ENCODE measurements at regions not wholly inside any gene's neighbourhood (a gene's known extent, or its start where the extent isn't known, plus 50 kb on each side); places are given as distances from the start of the nearest gene placed in this dataset.

DNA sequence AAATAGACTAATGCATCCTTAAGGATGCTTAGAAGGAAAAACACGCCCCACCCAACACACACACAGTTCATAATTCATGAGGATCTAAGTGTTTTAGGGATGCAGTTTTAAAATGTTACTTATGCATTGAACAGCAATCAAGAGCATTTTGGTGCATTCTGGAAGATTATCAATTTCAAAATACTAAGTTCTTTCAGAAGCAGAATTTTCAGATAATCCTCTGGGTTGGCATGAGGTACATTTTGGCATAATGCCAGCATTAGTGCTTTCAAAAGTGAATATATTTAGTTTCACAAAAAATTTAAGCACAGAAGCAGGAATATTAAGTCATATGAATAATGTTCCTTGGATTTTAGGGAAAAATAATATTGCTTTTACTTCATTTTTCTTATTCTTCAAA is 937.1 kb downstream of the REEP3 start:
- DNase-seq, result no peak

DNA sequence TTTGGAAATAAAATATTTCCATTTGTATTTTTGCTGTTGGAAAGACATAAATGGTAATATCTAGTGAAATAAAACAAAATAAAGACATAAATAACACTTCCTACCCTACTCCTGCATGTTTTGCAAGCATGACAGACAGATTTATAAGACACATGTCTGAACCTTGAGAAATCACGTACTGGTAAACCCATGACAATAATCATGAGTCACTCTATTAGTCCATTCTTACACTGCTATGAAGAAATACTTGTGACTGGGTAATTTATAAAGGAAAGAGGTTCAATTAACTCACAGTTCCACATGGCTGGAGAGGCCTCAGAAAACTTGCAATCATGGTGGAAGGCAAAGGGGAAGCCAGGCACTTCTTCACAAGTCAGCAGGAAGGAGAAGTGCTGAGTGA is 942.2 kb downstream of the REEP3 start:
- no peak for DNase-seq

DNA sequence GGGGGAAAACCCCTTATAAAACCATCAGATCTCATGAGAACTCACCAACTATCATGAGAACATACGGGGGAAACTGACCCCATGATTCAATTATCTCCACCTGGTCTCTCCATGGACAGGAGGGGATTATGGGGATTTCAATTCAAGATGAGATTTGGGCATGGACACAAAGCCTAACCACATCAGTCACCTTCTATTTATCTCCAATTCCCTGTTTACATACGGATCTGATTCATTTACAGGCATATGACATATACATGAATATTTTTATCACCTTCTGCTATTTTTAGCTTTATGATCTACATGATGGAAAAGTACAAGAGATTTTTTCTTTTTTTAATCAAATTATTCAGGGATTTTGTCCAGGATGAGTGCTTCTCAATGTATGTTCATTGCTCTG is 944.5 kb downstream of the REEP3 start:
- no peak for DNase-seq

DNA sequence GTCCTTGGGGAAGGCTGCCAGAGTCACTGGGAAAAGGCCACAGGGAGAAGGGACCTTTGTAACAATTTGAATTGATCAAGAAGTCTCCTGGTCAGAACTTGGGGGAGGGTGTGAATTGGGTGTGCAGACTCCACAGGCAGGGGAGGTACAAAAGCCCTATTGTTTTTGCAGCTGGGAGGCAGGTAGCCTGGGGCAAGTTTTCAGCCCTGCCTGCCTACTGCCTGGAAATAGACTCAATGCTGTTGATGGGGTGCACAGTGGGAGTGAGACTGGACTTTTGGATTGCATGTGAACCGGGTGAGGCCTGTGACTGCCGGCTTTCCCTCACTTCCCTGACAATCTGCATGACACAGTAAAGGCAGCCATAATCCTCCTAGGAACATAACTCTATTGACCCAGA is 947.0 kb downstream of the REEP3 start:
- DNase-seq, result no peak

DNA sequence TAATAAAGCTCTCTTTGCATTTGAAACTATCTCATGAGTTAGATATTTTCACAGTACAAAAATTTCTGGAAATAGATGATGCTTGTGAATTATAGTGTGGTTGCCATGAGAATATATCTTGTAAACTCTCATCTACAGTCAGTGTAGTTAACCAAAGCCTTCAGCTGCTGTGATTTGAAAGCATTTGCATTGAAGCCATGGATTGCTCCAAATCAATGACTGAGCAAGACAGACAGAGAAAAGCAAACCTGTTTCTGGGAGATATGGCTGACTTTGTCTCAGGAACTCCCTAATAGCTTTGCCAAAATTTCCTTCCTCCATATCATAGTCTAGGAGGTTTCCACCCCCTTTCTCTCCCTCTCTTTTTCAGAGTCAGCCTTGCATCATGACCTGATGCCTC is 955.3 kb downstream of the REEP3 start:
- no peak for DNase-seq

DNA sequence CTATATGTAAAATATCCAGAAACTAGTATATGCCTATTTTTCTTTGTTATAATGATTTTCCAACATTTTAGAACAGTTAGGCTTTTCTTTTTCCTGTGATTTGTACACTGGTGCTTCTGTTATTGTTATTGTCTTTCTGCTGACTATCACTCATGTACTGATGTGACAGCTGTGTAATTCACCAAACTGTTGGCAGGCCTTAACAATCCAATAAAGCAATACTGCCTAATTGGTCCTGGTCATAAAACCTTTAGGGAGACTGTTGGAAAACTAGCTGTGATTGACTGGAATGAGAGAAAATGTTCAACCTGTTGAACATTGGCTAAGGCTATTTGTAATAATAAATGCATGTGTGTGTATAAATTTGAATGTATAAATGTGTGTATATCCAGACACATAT is 956.6 kb downstream of the REEP3 start:
- DNase-seq, result no peak

DNA sequence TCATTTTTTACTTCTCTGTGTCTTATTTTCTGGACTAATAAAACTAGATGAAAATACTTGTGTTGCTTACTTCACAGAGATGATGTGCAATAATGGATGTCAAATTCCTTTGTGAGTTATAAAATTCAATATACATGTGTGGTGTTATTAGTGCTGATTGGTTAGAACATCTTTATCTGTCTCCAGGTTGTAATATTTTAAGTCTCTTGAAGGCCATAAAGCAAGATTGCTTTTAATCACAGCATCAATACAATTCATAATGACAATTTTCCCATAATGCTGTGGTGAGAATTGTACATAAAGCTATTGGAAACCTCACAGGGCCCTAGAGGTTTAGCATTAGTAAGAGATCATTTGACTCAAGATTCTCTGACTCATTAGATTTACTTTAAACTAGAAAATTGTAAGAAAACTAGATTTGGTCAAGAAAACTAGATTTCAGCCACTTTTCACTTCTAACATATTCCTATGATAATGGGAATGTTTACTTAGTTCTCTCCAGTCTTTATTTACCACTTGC is 963.7 kb downstream of the REEP3 start:
- no peak for DNase-seq

DNA sequence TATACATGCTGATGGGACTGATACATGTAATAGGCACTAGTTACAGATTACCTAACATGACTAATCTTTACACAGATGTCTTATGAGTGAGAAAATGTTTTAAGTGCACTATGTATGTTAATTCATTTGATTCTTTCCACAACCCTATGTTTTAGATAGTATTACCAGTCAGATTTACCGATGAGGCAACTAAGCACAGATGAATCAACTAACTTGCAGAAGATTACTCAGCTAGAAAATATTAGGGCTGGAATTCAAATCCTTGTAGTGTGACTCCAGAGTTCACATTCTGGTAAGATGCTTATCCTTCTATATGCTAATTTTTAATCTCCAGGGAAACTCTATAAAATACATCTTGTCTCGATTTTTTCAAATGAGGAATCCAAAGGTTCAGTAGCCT is 964.9 kb downstream of the REEP3 start:
- DNase-seq, result no peak

DNA sequence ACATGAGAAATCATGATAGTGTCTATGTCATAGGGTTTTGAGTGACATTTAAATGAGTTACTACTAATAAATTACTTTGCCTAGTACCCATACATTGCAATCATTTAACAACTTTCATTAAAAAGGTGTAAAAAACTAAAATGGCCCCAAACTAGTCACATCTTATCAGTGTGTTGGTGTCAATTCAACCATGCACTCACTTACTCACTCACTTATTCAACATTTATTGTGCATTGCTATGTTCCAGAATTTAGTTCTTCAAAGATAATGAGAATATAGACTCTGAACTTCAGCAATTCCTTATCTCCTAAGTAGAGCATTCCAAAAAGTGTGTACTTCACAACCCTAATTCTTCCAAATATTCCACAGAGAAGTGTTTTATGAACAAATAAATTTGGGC is 965.7 kb downstream of the REEP3 start:
- DNase-seq, result no peak

DNA sequence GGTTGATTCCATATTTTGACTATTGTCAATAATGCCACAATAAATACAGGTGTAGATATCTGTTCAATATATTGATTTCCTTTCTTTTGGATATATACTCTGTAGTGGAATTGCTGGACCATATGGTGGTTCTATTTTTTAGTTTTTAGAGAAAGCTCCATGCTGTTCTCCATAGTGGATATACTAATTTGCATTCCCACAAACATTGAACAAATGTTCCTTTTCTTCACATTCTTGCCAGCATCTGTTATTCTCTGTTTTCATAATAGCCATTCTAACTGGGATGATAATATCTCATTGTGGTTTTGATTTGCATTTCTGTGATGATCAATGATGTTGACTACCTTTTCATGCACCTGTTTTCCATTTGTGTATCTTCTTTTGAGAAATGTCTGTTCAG is 973.7 kb downstream of the REEP3 start:
- no peak for DNase-seq

DNA sequence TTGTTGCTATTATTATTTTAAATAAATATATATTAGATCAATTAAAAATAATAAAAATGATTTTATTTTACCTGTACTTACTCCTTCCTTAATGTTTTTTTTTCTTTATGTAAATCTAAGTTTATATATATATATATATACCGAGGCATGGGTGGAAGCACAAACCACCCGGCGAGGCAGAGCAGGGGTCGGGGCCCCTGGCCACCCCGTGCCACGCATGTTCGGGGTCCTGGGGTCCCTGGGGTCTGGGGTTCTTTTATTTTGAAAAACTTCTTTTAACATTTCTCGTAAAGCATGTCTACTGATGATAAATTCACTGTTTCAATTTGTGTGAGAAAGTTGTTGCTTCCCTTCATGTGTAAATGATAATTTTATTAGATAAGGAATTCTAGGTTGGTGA is 976.1 kb downstream of the REEP3 start:
- DNase-seq, result no peak

DNA sequence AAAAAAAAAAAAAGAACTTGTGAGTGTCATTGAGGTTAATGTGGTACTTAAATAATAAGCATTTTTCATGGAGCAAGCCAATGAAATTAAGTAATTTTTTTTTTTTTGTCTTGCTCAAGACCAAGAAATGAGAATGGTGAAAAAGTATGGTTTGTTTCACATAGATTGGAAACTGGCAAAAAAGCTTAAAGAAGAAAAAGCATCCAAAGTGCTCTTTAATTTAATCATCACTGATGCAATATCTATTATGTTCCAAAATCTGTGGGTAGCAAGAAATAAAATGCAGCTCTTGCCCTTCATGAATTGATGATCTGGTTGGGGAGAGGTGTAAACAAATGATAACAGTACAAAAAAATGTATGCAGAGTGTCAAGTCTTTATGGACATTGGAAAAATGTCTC is 980.6 kb downstream of the REEP3 start:
- no peak for DNase-seq

DNA sequence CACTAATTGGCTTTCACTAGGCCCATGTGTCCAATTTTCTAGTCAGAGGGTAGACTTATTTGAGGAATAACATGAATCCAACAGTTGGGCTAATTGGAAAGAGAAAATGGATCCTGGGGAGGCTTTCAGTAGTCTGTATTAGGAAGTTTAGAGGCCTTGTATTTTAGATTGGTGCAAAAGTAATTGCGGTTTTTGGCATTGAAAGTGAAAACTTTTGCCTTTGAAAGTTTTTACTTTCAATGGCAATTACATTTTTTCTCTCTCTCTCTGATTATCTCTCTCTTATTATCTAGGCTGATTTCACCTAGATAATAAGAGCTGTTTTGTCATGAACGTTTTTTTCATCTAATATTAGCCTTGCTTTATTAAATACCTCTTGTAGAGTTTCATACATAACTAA is 981.7 kb downstream of the REEP3 start:
- no peak for DNase-seq

DNA sequence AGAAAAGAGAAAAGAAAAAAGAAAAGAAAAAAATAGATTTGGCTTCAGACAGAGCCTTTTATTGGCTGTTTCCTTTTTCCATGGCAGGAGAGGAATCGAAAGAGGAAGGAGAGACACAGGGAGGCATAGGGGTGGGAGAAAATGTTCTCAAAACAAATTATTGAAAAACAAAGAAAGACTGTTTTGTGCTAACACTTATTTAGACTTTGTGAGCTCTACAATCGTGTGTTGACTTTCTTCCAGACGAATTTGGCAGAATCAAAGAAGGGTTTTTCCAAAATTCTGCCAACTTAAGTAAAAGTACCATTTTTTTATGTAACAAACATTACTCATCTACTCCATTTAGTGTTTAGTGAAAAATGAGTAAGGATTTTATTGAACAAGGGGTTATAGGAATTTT is 982.2 kb downstream of the REEP3 start:
- DNase-seq, result no peak

DNA sequence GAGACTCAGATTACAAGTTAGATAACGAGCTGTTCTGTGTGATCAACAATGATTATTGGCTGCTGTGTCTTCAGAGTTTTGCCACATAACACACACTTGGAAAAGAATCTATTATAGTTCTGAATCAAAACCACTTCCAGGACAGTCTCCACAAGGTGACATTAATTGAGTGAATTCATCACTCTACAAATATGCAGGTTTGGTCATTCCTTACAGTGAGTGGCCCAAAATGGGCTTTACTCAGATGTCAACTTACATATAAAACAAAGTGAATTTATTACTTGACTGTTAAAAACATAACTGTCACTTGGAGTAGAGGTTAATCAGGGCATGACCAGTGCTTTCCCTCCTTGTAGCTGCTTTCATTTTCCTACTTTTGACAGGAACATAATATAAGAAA is 984.3 kb downstream of the REEP3 start:
- DNase-seq, result no peak

DNA sequence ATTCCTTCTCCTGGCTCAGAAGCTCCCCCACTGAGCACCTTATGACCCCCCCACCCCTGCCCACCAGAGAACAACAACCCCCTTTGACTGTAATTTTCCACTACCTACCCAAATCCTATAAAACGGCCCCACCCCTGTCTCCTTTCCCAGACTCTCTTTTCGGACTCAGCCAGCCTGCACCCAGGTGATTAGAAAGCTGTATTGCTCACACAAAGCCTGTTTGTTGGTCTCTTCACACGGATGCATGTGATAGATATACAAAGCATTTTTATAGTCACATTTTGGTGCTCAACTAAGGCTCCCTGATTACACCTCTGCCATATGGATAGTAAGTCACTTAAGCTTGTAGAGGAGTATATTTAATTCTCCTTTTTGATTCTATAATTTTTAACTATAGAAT is 985.8 kb downstream of the REEP3 start:
- DNase-seq, result no peak

DNA sequence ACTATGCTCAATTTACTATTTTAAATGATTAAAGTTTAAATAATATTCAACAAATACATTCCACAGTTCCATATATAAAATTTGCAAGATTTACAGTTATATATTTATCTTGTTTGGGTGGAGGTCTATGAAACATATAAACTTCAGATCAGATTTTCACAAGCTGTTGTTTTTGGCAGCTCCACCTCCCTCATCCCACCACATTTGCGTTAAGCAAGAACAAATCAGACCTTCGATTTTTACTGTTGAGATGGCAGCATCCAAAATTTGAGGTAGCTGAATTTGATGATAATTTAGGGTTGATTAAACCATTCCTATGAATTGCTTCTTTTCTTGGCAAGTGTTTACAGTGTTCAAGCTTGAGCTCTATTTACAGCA is 986.4 kb downstream of the REEP3 start:
- no peak for DNase-seq

DNA sequence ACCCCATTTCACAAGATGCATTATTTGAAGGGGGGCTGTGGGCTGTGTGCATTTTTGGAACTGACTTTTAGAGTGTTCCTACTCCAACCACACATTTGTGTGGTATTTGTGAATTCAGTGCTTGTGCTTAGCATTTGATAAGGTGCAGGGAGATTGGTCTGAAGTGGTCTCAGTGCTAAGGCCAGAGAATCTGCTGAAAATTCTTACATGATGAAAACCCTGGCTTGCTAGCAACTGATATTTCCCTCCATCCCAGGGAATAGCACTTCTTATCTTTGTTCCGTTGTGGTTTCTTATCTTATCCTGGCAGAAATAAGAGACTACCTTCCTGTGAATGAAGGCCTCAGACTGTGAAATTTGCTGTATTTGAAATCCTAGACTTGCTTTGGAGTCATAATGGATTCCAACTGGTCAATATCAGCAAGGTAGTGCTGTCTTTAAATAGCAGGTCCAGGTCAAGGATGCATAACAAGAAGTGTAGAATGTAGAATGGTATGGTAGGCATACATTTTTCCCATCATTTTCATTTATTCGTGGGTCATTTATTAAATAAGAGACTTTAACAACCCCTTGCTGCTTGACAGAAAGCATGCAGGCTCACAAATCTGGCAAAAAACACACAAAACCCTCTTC is 986.9 kb downstream of the REEP3 start:
- no peak for DNase-seq

DNA sequence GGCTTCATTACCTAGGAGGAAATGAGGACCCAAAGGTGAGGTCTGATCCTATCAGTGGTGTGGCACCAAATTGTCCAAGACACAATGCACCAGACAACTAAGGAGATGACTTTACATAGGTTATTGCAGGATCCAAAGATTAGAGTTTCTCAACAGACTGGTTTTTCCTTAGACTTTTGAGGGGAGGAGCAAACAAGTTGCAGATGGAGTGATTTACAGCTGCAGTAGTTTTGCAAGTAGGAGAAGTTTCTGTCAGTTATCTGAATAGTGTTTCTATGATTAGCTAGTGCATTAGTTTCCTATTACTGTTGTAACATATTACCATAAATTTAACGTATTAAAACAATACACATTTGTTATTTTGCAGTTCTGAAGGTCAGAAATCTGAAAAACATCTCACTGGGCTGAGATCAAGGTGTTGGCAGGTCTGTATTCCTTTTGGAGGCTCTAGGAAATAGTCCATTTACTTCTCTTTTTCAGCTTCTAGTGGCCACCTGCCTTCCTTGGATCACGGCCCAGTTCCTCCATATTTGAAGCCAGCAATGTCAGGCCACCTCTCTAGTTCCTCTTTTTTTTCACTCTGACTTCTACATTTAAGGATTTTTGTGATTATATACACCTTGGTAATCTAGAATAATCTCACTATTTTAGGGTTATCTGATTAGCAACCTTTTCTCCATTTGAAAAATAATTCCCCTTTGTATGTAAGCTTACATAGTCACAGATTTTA is 994.9 kb downstream of the REEP3 start:
- no peak for DNase-seq

DNA sequence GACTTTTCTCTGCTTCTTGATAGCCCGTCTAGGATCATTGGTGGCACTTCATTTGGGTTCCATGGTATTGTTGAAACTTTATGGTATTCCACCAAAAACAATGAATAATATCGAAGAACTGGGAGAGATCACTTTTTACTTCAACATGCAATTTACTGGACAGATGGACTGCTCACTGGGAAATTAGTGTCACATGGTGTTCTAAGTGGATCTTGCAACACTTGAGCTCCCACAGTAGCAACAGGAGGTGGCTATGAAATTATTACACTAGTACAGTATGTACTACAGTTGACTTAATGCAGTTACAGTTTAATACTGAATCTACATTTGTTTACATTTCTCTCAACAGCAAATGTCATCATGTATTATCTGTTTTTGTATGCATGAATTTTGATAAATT is 997.3 kb downstream of the REEP3 start:
- DNase-seq, result no peak

DNA sequence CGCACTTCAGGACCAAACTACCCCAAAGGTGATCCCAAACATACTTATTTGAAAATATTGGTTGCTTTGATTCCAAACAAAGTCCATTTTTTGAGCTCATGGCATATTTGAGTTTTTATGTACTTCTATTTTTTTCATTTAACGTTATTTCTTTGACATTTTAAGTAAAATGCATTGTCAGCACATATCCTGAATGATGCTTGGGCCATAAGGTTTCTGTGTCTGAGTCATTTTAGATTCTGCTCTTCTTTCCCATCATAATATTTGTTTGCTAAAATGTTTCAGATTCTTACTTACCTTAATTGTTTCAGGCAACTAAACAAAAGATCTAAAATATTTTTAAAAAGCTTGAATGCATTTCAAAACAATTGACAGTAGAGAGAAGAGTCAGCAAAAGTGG is 998.2 kb downstream of the REEP3 start:
- DNase-seq, result no peak

DNA sequence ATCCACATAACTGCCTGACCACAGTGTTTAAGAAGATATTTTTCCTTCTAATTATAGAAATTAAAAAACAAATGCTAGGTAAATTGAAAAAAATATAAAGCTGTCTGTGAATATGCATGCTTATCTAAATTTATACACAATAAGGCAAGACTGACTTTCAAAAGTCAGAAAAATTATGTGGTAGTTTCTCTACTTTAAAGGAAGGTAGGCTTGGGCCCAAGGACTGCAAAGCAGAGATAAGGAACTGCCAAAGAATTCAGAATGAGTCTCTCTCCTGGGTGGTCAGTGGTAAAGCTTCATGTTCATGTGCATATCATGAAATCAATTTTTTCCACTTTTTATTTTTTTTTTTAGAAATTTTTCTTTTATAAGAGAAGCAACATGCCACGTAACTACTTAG is 998.6 kb downstream of the REEP3 start:
- no peak for DNase-seq

DNA sequence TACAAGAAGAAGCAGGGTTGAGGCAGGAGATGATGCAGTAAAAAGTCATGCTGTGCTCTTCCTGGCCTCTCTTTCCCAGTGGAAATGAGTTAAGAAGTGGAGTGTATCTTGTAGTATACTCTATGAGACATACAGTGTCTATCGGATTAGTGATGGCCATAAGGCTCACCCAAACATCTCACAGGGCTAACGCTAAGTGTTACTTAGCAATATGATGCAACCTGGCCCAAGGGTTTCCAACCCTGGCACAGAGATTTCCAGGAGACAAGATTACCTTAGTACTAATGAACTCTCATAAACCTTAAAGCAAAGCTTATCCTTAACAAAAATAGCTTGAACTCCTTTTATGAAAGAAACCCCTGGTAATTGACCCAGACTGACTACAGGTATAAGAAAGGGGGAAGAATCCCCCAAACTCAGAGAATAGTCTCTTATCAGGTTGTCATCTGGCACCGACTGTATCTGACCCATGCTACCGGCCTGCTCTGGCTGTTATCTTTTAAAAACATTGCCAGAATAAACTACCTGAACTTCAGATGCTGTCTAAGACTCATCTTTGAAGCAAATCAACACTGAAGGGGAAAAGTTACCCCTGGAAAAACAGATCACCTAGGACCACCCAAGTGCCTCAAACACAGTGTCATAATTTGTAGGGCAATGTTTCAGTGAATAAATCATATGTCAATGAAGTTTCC is 1002.0 kb downstream of the REEP3 start:
- DNase-seq, result no peak

DNA sequence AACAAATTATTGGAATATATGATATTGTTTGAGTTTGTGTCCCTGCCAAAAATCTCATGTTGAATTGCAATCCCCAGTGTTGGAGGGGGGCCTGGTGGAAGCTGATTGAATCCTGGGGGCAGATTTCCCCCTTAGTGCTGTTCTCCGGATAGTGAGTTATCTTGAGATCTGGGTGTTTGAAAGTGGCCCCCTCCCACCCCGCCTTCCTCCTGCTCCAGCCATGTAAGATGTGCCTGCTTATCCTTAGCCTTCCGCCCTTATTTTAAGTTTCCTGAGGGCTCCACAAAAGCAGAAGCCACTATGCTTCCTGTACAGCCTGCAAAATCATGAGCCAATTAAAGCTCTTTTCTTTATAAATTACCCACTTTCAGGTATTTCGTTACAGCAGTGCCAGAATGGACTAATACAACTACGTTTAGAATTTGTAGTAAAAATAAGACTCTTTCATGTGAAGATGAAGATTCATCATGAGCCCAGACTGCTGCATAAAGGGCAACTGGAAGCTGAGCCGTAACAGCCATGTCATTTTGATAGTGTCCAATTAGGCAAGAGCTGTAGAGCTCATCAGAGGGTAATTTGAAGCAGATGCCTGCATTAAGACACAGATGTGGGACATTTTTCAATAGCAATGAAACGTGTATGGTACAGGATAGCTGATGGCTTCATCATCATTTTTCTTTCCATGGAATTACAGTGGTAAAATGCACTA is 1007.2 kb downstream of the REEP3 start:
- DNase-seq, result no peak

Data from CD4-positive, alpha-beta T cell treated with Interleukin-10 for 1 hour (primary cell).